H1 (cell line): ENCODE measurements at regions not wholly inside any gene's neighbourhood (a gene's known extent, or its start where the extent isn't known, plus 50 kb on each side); places are given as distances from the start of the nearest gene placed in this dataset.
"Not testable (repeated sequence)": the region's sequence is repeated elsewhere in the genome, so short reads cannot be mapped to it uniquely, and the experiment has no call there.

Source experiments
- CTCF ChIP-seq, 3 experiments: IDR thresholded peaks; 1 replicate in 2 of 3; 2 replicates in 1 of 3; pipeline versions ENCODE4 v1.5.1 to v1.6.1; 2011; ENCODE audit warnings: low read length in 3 of 3, mild to moderate bottlenecking in 3 of 3, inconsistent platforms in 2 of 3, low read depth in 1 of 3, moderate library complexity in 1 of 3; ENCODE audit not compliant: insufficient read depth in 1 of 3; ENCODE audit errors: control extremely low read depth in 1 of 3
- GABPA ChIP-seq: IDR thresholded peaks from 2 replicates; pipeline ENCODE4 v1.6.1; 2011; ENCODE audit warnings: mild to moderate bottlenecking, low read length, moderate library complexity, borderline replicate concordance; ENCODE audit not compliant: insufficient read depth
- HDAC6 ChIP-seq: IDR thresholded peaks from one replicate; pipeline ENCODE4 v1.7.1; 2012; ENCODE audit warnings: low read depth, mild to moderate bottlenecking, inconsistent platforms, low read length, moderate library complexity
- JUND ChIP-seq: IDR thresholded peaks from 2 replicates; pipeline ENCODE4 v1.6.1; 2011; ENCODE audit warnings: mild to moderate bottlenecking, improper control_type of control experiment, low read length
- MAX ChIP-seq: IDR thresholded peaks from 2 replicates; pipeline ENCODE4 v1.6.1; 2012; ENCODE audit warnings: inconsistent platforms
- POLR2A ChIP-seq, 2 experiments: IDR thresholded peaks; 1 replicate in 1 of 2; 2 replicates in 1 of 2; pipeline ENCODE4 v1.6.1; 2011; ENCODE audit warnings: low read depth in 2 of 2, low read length in 2 of 2, mild to moderate bottlenecking in 2 of 2; ENCODE audit errors: control extremely low read depth in 1 of 2
- SIX5 ChIP-seq: IDR thresholded peaks from 2 replicates; pipeline ENCODE4 v1.6.1; 2011; ENCODE audit warnings: mild to moderate bottlenecking, low read depth, low read length
- SP1 ChIP-seq: IDR thresholded peaks from 2 replicates; pipeline ENCODE4 v1.6.1; 2011; ENCODE audit warnings: low read depth, low read length
- YY1 ChIP-seq: IDR thresholded peaks from 2 replicates; pipeline ENCODE4 v1.6.1; 2011; ENCODE audit warnings: low read depth, mild to moderate bottlenecking, low read length

- TF ChIP-seq YY1; JUND; MAX; SP1; SIX5; GABPA; CTCF (IDR thresholded peaks at IDR 0.05; ENCODE audit: control extremely low read depth in 1 of 3, insufficient read depth in 1 of 3, low read depth in 1 of 3, low read length in 3 of 3); HDAC6; POLR2A (IDR thresholded peaks at IDR 0.05; ENCODE audit: control extremely low read depth in 1 of 2, low read depth in 2 of 2, low read length in 2 of 2): not testable (repeated sequence)
These were observed 129.2 kb downstream of the KBTBD2 start for GRCh38 chr7:32762206-32762924.
